Neural progenitor cell (in vitro differentiated cells): ENCODE measurements at regions not wholly inside any gene's neighbourhood (a gene's known extent, or its start where the extent isn't known, plus 50 kb on each side); places are given as distances from the start of the nearest gene placed in this dataset.

ENCODE experiments used
- EZH2 ChIP-seq: fragments of 200-600 bp; sonication (generic); IDR thresholded peaks from 2 replicates; pipeline ENCODE4 v1.6.1; 2017; ENCODE audit warnings: antibody characterized with exemption, mild to moderate bottlenecking, moderate library complexity
- EZH2phosphoT487 ChIP-seq: fragments of 200-600 bp; sonication (generic); IDR thresholded peaks from 2 replicates; pipeline ENCODE4 v1.6.1; 2017; ENCODE audit warnings: antibody characterized with exemption
- TF ChIP-seq, protein P1 (sequence below): fragments of 200-600 bp; sonication (generic); IDR thresholded peaks from 2 replicates; pipeline ENCODE4 v1.5.1; 2017; ENCODE audit warnings: antibody characterized with exemption, mild to moderate bottlenecking

DNA sequence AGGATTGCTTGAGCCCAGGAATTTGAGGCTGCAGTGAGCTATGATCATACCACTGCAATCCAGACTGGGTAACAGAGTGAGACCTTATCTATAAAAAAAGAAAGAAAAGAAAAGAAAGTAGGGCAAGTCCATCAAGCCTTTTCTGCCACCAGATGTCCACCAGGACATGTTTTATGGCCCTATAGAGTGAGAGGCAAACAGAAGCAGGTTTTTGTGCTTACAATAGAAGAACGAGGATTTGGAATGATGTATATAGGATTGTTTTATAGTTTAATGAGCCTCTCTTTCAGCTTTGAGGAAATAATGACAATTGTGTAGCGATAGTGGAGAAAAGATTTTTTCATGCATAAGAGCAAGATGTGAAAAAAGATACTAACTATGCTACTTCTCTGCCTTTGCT lies 480.5 kb downstream of the KLF12 start:
- TF ChIP-seq, protein P1, sequence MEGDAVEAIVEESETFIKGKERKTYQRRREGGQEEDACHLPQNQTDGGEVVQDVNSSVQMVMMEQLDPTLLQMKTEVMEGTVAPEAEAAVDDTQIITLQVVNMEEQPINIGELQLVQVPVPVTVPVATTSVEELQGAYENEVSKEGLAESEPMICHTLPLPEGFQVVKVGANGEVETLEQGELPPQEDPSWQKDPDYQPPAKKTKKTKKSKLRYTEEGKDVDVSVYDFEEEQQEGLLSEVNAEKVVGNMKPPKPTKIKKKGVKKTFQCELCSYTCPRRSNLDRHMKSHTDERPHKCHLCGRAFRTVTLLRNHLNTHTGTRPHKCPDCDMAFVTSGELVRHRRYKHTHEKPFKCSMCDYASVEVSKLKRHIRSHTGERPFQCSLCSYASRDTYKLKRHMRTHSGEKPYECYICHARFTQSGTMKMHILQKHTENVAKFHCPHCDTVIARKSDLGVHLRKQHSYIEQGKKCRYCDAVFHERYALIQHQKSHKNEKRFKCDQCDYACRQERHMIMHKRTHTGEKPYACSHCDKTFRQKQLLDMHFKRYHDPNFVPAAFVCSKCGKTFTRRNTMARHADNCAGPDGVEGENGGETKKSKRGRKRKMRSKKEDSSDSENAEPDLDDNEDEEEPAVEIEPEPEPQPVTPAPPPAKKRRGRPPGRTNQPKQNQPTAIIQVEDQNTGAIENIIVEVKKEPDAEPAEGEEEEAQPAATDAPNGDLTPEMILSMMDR: no peak
- TF ChIP-seq EZH2phosphoT487 (no peak), EZH2 (no peak)
